ENCODE measurements at regions not wholly inside any gene's neighbourhood (a gene's known extent, or its start where the extent isn't known, plus 50 kb on each side); places are given as distances from the start of the nearest gene placed in this dataset.

GRCh38 chr4:12041828-12042227, 613.1 kb upstream of the HS3ST1 start:
- ChIA-PET CTCF (no interaction called here), POLR2A (ENCODE audit: unreplicated experiment) (no interaction called here)
- no peaks in the 10 kb centered on the region for H3K4me1 ChIP-seq (replicated peaks; ENCODE audit: insufficient read depth)
- H2AFZ ChIP-seq: no peak overlapping the region
- no peaks in the 10 kb centered on the region for H3K27me3 ChIP-seq (ENCODE audit: insufficient read depth, low read depth)
- no peaks in the 10 kb centered on the region for H3K9me3 ChIP-seq (ENCODE audit: insufficient read depth, low read depth)
- H3K27ac ChIP-seq: no peak overlapping the region
- no peak for DNase-seq
- H3K9me2 ChIP-seq (ENCODE audit: insufficient read depth): no peaks in the 10 kb centered on the region
- H3K4me3 ChIP-seq: no peak overlapping the region
- no peaks in the 10 kb centered on the region for H3F3A ChIP-seq (ENCODE audit: insufficient read depth, low read depth)
- no peak for TF ChIP-seq EZH2 (IDR thresholded peaks at IDR 0.05; ENCODE audit: low read depth)
- no peak for TF ChIP-seq CTCF (conservative IDR thresholded peaks at IDR 0.05)
- no peak overlapping the region for H3K4me2 ChIP-seq
- no peaks in the 10 kb centered on the region for H4K20me1 ChIP-seq (ENCODE audit: insufficient read depth)
- BruUV-seq (replicated peaks): no TSS peak
- no peaks in the 10 kb centered on the region for H3K79me2 ChIP-seq (ENCODE audit: low read depth)
- H3K36me3 ChIP-seq (ENCODE audit: low read depth): no peaks in the 10 kb centered on the region
- intact Hi-C loops (cut with micrococcal nuclease; ENCODE audit: unreplicated experiment): no loop called here

- no peaks in the 10 kb centered on the region for H3K9me3 ChIP-seq (ENCODE audit: insufficient read depth, low read depth)
- no peaks in the 10 kb centered on the region for H3K36me3 ChIP-seq (ENCODE audit: low read depth)
- ChIA-PET CTCF (no interaction called here), POLR2A (ENCODE audit: unreplicated experiment) (no interaction called here)
- no TSS peak for BruUV-seq (replicated peaks)
- H4K20me1 ChIP-seq (ENCODE audit: insufficient read depth): no peaks in the 10 kb centered on the region
- H2AFZ ChIP-seq: no peak overlapping the region
- H3K9me2 ChIP-seq (ENCODE audit: insufficient read depth): no peaks in the 10 kb centered on the region
- H3K79me2 ChIP-seq (ENCODE audit: low read depth): no peaks in the 10 kb centered on the region
- no peaks in the 10 kb centered on the region for H3K27me3 ChIP-seq (ENCODE audit: insufficient read depth, low read depth)
- H3K4me1 ChIP-seq (replicated peaks; ENCODE audit: insufficient read depth): no peaks in the 10 kb centered on the region
- no peak overlapping the region for H3K4me2 ChIP-seq
- intact Hi-C loops (cut with micrococcal nuclease; ENCODE audit: unreplicated experiment): no loop called here
- H3F3A ChIP-seq (ENCODE audit: insufficient read depth, low read depth): no peaks in the 10 kb centered on the region
- H3K4me3 ChIP-seq: no peak overlapping the region
- no peak overlapping the region for H3K27ac ChIP-seq
- TF ChIP-seq EZH2 (IDR thresholded peaks at IDR 0.05; ENCODE audit: low read depth) (no peak), CTCF (conservative IDR thresholded peaks at IDR 0.05) (no peak)
- DNase-seq: no peak
Measured at GRCh38 chr4:12036450-12036849, 607.8 kb upstream of the HS3ST1 start.

- ChIA-PET CTCF (no interaction called here), POLR2A (ENCODE audit: unreplicated experiment) (no interaction called here)
- no peaks in the 10 kb centered on the region for H3K79me2 ChIP-seq (ENCODE audit: low read depth)
- H3K9me3 ChIP-seq (ENCODE audit: insufficient read depth, low read depth): no peaks in the 10 kb centered on the region
- DNase-seq: no peak
- no peak overlapping the region for H3K4me2 ChIP-seq
- no peaks in the 10 kb centered on the region for H4K20me1 ChIP-seq (ENCODE audit: insufficient read depth)
- no peaks in the 10 kb centered on the region for H3F3A ChIP-seq (ENCODE audit: insufficient read depth, low read depth)
- H3K27me3 ChIP-seq (ENCODE audit: insufficient read depth, low read depth): no peaks in the 10 kb centered on the region
- H3K9me2 ChIP-seq (ENCODE audit: insufficient read depth): no peaks in the 10 kb centered on the region
- no peak overlapping the region for H3K27ac ChIP-seq
- no peaks in the 10 kb centered on the region for H3K4me1 ChIP-seq (replicated peaks; ENCODE audit: insufficient read depth)
- H3K36me3 ChIP-seq (ENCODE audit: low read depth): no peaks in the 10 kb centered on the region
- no peak overlapping the region for H2AFZ ChIP-seq
- TF ChIP-seq CTCF (conservative IDR thresholded peaks at IDR 0.05) (no peak), EZH2 (IDR thresholded peaks at IDR 0.05; ENCODE audit: low read depth) (no peak)
- H3K4me3 ChIP-seq: no peak overlapping the region
- intact Hi-C loops (cut with micrococcal nuclease; ENCODE audit: unreplicated experiment): no loop called here
- no TSS peak for BruUV-seq (replicated peaks)
Measured at GRCh38 chr4:12028258-12028657, 599.6 kb upstream of the HS3ST1 start.

Data from PC-9 (cell line).